ENCODE measurements at regions not wholly inside any gene's neighbourhood (a gene's known extent, or its start where the extent isn't known, plus 50 kb on each side); places are given as distances from the start of the nearest gene placed in this dataset.

DNA sequence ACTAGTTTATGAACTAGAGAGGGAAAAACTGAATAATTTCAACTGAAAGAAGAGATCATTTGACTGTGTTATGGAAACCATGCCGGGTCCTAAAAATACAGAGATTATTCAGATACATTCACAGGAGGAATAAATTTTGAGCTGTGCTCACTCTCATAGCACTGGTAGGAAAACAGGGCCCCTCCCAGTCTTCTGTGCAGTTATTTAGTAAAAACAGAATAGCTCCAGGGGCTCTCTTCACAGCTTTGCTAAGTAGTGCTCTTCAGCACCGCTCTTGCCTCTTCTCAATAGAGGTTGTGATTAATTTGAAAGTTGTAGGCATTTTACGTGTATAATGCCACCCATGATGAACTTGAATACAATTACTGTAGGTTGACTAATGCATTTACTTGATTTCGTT, 435.9 kb upstream of the PDE3A start:
- TF ChIP-seq, protein P1, sequence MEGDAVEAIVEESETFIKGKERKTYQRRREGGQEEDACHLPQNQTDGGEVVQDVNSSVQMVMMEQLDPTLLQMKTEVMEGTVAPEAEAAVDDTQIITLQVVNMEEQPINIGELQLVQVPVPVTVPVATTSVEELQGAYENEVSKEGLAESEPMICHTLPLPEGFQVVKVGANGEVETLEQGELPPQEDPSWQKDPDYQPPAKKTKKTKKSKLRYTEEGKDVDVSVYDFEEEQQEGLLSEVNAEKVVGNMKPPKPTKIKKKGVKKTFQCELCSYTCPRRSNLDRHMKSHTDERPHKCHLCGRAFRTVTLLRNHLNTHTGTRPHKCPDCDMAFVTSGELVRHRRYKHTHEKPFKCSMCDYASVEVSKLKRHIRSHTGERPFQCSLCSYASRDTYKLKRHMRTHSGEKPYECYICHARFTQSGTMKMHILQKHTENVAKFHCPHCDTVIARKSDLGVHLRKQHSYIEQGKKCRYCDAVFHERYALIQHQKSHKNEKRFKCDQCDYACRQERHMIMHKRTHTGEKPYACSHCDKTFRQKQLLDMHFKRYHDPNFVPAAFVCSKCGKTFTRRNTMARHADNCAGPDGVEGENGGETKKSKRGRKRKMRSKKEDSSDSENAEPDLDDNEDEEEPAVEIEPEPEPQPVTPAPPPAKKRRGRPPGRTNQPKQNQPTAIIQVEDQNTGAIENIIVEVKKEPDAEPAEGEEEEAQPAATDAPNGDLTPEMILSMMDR (IDR thresholded peaks at IDR 0.05 in 2 of 3, conservative IDR thresholded peaks at IDR 0.05 in 1 of 3; ENCODE audit: borderline replicate concordance in 1 of 3, insufficient read depth in 1 of 3, low read depth in 2 of 3, low read length in 2 of 3) = no peak
- TF ChIP-seq, protein P2, sequence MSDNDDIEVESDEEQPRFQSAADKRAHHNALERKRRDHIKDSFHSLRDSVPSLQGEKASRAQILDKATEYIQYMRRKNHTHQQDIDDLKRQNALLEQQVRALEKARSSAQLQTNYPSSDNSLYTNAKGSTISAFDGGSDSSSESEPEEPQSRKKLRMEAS (IDR thresholded peaks at IDR 0.05) = no peak
- TF ChIP-seq, protein P3, sequence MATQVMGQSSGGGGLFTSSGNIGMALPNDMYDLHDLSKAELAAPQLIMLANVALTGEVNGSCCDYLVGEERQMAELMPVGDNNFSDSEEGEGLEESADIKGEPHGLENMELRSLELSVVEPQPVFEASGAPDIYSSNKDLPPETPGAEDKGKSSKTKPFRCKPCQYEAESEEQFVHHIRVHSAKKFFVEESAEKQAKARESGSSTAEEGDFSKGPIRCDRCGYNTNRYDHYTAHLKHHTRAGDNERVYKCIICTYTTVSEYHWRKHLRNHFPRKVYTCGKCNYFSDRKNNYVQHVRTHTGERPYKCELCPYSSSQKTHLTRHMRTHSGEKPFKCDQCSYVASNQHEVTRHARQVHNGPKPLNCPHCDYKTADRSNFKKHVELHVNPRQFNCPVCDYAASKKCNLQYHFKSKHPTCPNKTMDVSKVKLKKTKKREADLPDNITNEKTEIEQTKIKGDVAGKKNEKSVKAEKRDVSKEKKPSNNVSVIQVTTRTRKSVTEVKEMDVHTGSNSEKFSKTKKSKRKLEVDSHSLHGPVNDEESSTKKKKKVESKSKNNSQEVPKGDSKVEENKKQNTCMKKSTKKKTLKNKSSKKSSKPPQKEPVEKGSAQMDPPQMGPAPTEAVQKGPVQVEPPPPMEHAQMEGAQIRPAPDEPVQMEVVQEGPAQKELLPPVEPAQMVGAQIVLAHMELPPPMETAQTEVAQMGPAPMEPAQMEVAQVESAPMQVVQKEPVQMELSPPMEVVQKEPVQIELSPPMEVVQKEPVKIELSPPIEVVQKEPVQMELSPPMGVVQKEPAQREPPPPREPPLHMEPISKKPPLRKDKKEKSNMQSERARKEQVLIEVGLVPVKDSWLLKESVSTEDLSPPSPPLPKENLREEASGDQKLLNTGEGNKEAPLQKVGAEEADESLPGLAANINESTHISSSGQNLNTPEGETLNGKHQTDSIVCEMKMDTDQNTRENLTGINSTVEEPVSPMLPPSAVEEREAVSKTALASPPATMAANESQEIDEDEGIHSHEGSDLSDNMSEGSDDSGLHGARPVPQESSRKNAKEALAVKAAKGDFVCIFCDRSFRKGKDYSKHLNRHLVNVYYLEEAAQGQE (IDR thresholded peaks at IDR 0.05; ENCODE audit: low read depth) = no peak
- TF ChIP-seq EZH2 (IDR thresholded peaks at IDR 0.05) (no peak), JUND (IDR thresholded peaks at IDR 0.05) (no peak)
- TF ChIP-seq, protein P4, sequence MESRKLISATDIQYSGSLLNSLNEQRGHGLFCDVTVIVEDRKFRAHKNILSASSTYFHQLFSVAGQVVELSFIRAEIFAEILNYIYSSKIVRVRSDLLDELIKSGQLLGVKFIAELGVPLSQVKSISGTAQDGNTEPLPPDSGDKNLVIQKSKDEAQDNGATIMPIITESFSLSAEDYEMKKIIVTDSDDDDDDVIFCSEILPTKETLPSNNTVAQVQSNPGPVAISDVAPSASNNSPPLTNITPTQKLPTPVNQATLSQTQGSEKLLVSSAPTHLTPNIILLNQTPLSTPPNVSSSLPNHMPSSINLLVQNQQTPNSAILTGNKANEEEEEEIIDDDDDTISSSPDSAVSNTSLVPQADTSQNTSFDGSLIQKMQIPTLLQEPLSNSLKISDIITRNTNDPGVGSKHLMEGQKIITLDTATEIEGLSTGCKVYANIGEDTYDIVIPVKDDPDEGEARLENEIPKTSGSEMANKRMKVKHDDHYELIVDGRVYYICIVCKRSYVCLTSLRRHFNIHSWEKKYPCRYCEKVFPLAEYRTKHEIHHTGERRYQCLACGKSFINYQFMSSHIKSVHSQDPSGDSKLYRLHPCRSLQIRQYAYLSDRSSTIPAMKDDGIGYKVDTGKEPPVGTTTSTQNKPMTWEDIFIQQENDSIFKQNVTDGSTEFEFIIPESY (IDR thresholded peaks at IDR 0.05; ENCODE audit: extremely low read depth, insufficient replicate concordance, low read length) = no peak
